GM18508 (cell line): ENCODE measurements at regions not wholly inside any gene's neighbourhood (a gene's known extent, or its start where the extent isn't known, plus 50 kb on each side); places are given as distances from the start of the nearest gene placed in this dataset.

Experiments
- ATAC-seq: cut with Tn5 transposase; IDR thresholded peaks from one replicate; pipeline ENCODE4 v1.9.1; 2021; ENCODE audit warnings: moderate number of reproducible peaks; ENCODE audit not compliant: insufficient read depth, unreplicated experiment

- ATAC-seq: peak; percentile 80
Measured at GRCh38 chr7:145036604-145037405, 201.0 kb upstream of the TPK1 start.

- ATAC-seq: no peak
Measured at GRCh38 chr7:145031162-145031561, 195.3 kb upstream of the TPK1 start.

- no peak for ATAC-seq
Measured at GRCh38 chr7:145030754-145031153, 194.9 kb upstream of the TPK1 start.

- ATAC-seq: no peak
Measured at GRCh38 chr7:145020454-145020853, 184.6 kb upstream of the TPK1 start.

GRCh38 chr7:145016068-145016467 is 180.2 kb upstream of the TPK1 start:
- no peak for ATAC-seq

GRCh38 chr7:145009876-145010275 is 174.0 kb upstream of the TPK1 start:
- ATAC-seq: no peak

- no peak for ATAC-seq
Measured at GRCh38 chr7:145005601-145006000, 169.7 kb upstream of the TPK1 start.

GRCh38 chr7:144997512-144997911 is 161.7 kb upstream of the TPK1 start:
- no peak for ATAC-seq

GRCh38 chr7:144995495-144995894 is 159.6 kb upstream of the TPK1 start:
- ATAC-seq: no peak

- no peak for ATAC-seq
Measured at GRCh38 chr7:144991041-144991440, 155.2 kb upstream of the TPK1 start.

GRCh38 chr7:144987686-144988085 is 151.8 kb upstream of the TPK1 start:
- ATAC-seq: no peak

GRCh38 chr7:144982133-144982532 is 146.3 kb upstream of the TPK1 start:
- no peak for ATAC-seq

GRCh38 chr7:144975882-144976281 is 140.0 kb upstream of the TPK1 start:
- no peak for ATAC-seq

GRCh38 chr7:144969787-144970186 is 133.9 kb upstream of the TPK1 start:
- no peak for ATAC-seq

- ATAC-seq: no peak
Measured at GRCh38 chr7:144960763-144961162, 124.9 kb upstream of the TPK1 start.

- no peak for ATAC-seq
Measured at GRCh38 chr7:144957998-144958397, 122.1 kb upstream of the TPK1 start.

- ATAC-seq: no peak
Measured at GRCh38 chr7:144955422-144955821, 119.6 kb upstream of the TPK1 start.

GRCh38 chr7:144941127-144941526 is 105.3 kb upstream of the TPK1 start:
- no peak for ATAC-seq

GRCh38 chr7:144937199-144937598 is 101.3 kb upstream of the TPK1 start:
- ATAC-seq: no peak

- no peak for ATAC-seq
Measured at GRCh38 chr7:144936314-144936713, 100.5 kb upstream of the TPK1 start.

- no peak for ATAC-seq
Measured at GRCh38 chr7:144910411-144910810, 74.6 kb upstream of the TPK1 start.

- ATAC-seq: no peak
Measured at GRCh38 chr7:144908943-144909556, 73.2 kb upstream of the TPK1 start.
